ENCODE measurements at regions not wholly inside any gene's neighbourhood (a gene's known extent, or its start where the extent isn't known, plus 50 kb on each side); places are given as distances from the start of the nearest gene placed in this dataset.

- peaks cover 51% of the 10 kb centered on the region for H3K27me3 Mint-ChIP-seq (ENCODE audit: low read depth, poor library complexity)
- peaks cover 11% of the 10 kb centered on the region for H3K9me3 Mint-ChIP-seq
- TF ChIP-seq CTCF (IDR thresholded peaks at IDR 0.05), result no peak
- H3K4me1 Mint-ChIP-seq, result peaks cover under 1% of the 10 kb centered on the region
- no peak overlapping the region for H3K4me3 Mint-ChIP-seq
- DNase-seq, result no peak
- H3K36me3 Mint-ChIP-seq (ENCODE audit: low read depth), result no peaks in the 10 kb centered on the region
- H3K27ac Mint-ChIP-seq, result no peak overlapping the region
These were observed 104.6 kb upstream of the SIX3 start for GRCh38 chr2:44836916-44837315.

GRCh38 chr2:44838116-44838790 is 103.2 kb upstream of the SIX3 start:
- peaks cover 10% of the 10 kb centered on the region for H3K9me3 Mint-ChIP-seq
- no peak for TF ChIP-seq CTCF (IDR thresholded peaks at IDR 0.05)
- DNase-seq, result no peak
- H3K4me3 Mint-ChIP-seq, result no peak overlapping the region
- no peak overlapping the region for H3K27ac Mint-ChIP-seq
- H3K27me3 Mint-ChIP-seq (ENCODE audit: low read depth, poor library complexity), result peaks cover 44% of the 10 kb centered on the region
- H3K4me1 Mint-ChIP-seq, result peaks cover 13% of the 10 kb centered on the region
- no peaks in the 10 kb centered on the region for H3K36me3 Mint-ChIP-seq (ENCODE audit: low read depth)

GRCh38 chr2:44839370-44839769 is 102.1 kb upstream of the SIX3 start:
- peaks cover 16% of the 10 kb centered on the region for H3K4me1 Mint-ChIP-seq
- no peak overlapping the region for H3K4me3 Mint-ChIP-seq
- H3K27ac Mint-ChIP-seq, result no peak overlapping the region
- no peaks in the 10 kb centered on the region for H3K36me3 Mint-ChIP-seq (ENCODE audit: low read depth)
- peaks cover 5% of the 10 kb centered on the region for H3K9me3 Mint-ChIP-seq
- peaks cover 40% of the 10 kb centered on the region for H3K27me3 Mint-ChIP-seq (ENCODE audit: low read depth, poor library complexity)
- DNase-seq, result no peak
- no peak for TF ChIP-seq CTCF (IDR thresholded peaks at IDR 0.05)

GRCh38 chr2:44839771-44840502 is 101.6 kb upstream of the SIX3 start:
- H3K36me3 Mint-ChIP-seq (ENCODE audit: low read depth), result no peaks in the 10 kb centered on the region
- no peaks in the 10 kb centered on the region for H3K9me3 Mint-ChIP-seq
- no peak for DNase-seq
- H3K27ac Mint-ChIP-seq, result no peak overlapping the region
- TF ChIP-seq CTCF (IDR thresholded peaks at IDR 0.05), result no peak
- no peak overlapping the region for H3K4me3 Mint-ChIP-seq
- peaks cover 16% of the 10 kb centered on the region for H3K4me1 Mint-ChIP-seq
- H3K27me3 Mint-ChIP-seq (ENCODE audit: low read depth, poor library complexity), result peaks cover 41% of the 10 kb centered on the region

GRCh38 chr2:44840503-44840850 is 101.0 kb upstream of the SIX3 start:
- Mint-ChIP-seq H3K27ac (no peak overlapping the region), H3K36me3 (ENCODE audit: low read depth) (no peaks in the 10 kb centered on the region), H3K4me1 (peaks cover 16% of the 10 kb centered on the region)

More at GRCh38 chr2:44840503-44840850, 101.0 kb upstream of the SIX3 start:
- Mint-ChIP-seq H3K4me3 (no peak overlapping the region), H3K27me3 (ENCODE audit: low read depth, poor library complexity) (peaks cover 37% of the 10 kb centered on the region), H3K9me3 (no peaks in the 10 kb centered on the region)
- TF ChIP-seq CTCF (IDR thresholded peaks at IDR 0.05), result no peak
- DNase-seq, result no peak
